ENCODE measurements at regions not wholly inside any gene's neighbourhood (a gene's known extent, or its start where the extent isn't known, plus 50 kb on each side); places are given as distances from the start of the nearest gene placed in this dataset.

DNA sequence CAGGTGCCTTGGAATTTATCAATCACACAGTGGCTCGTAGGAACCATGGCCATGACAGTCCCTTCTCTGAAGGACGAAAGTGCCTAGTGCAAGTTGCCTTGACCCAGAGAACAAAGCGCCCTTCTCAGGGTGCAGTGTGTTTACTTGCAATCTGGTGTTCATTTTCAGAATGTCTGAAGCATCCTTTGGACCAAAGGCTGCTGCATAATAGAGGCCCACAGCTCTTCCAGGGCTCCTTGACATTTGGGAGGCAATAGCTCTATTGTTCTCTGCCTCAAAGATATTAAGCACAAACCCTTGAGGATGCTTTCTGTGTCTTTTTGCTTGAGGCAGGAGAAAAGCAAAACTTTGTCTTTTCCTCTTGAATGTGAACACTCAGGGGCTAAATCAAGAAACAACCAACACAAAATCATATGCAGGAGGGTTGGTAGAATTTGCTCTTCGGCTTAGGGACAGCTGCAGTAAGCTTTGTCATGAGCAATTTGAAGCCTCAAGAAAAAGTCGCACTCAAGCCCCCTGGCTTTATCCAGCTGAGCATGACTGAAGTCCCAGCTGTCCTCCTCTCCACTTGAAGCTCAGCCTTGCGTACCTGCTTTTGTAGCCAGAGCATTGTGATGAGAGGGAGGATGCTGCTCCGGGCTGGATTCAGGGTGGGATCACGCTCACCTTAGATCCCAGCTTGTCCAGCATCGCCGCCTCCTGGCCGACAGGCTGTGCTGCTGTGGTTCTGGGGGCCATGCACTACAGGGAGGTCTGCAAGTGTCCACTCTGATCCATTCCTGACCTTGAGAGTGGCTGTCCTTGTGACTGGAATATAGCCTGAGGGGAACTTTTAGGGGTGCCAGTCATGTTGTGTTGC is 495.4 kb downstream of the CDH26 start:
- DNase-seq, result no peak

DNA sequence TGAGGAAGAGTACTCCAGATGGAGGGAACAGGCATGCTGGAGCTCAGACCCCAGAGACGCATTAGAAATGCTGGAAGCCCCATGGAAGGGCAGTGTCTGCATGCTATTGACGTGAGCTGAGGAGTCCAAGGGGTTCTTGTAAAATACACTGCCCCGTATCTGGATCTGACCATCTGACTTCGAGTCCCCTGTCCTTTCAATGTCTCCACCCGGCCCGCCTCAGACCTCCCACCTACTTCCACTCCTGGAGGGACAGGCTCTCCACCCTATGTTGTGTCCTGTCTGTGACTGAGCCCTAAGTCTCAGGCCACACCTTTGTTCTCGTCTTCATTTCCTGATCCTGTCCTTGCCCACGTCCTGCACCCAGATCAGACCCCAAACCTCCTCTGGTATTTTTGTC is 496.3 kb downstream of the CDH26 start:
- DNase-seq, result no peak

DNA sequence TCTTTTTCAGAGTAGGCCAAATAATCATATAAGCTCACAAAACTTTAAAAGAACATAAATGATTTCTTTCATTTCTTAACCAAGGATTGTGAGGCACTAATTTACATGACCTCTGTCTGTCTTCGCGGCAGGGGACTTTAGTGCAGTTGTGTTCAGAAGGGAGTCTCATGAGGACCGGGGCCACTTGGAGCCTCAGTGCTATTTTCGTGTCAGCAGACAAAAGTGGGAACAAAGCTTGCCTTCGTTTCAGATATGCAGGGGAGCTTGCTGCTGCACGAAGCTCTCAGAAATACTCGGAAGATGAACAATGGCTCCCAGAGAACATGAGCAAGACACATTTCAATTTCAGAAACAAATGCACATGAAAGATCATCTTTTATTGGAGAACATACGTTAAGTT is 497.0 kb downstream of the CDH26 start:
- DNase-seq, result no peak

DNA sequence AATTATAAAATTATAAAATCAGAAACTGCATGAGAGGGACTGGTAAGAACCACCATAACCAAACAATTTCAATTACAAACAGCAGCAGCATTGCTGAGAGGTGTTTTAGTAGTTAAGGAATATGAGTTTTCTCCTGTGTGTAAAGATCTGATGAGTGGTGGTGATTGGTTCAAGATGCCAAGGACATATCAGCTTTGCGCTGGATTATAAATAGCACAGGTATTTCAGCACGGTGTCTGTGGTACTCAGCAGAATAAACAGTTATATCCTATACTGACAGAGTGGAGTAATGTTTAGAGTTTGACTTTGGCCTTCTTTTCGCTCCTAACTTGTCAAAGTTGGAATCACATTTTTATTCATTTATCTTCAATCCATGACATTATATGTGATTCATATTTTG is 501.0 kb downstream of the CDH26 start:
- DNase-seq, result no peak

DNA sequence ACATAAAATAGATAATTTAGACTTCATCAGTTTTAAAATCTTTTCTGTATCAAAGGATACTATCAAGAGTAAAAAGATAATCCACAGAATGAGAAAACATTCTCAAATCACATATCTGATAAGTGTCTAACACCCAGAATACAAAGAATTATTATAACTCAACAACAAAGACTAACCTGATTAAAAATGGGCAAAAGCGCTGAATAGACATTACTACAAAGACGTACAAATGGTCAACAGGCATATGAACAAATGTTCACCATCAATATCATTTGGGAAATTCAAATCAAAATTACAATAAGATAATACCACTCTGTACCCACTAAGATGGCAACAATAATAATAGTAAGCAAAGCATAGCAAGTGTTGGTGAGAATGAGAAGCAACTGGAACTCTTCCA is 503.8 kb downstream of the CDH26 start:
- DNase-seq, result no peak

DNA sequence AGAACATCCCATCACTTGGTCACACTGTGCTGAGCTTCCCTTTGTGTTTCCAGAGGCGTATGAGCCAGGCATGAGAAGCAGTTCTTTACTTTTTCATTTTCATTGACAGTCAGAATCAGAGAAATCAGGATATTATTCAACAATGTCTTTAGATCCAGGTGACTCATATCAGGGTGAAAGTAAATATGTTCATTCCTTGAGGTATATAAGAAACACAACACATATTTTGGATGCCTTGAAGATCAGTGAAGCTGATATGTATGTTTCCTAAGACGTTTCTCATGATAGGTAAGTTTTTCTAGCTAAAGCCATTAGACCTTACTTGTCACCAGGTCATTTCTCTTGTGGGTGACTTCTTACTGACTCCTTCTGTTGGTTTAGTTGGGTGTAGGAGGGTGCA is 505.6 kb downstream of the CDH26 start:
- DNase-seq, result no peak

DNA sequence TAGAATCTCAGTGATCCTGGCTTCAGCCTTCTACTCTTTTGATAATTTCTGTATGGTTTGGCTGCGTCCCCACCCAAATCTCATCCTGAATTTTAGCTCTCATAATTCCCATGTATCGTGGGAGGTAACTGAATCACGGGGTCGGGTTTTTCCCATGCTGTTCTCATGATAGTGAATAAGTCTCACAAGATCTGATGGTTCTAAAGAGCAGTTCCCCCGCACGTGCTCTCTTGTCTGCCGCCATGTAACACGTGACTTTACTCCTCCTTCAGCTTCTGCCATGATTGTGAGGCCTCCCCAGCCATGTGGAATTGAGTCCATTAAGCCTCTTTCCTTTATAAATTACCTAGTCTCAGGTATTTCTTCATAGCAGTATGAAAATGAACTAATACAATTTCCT is 507.2 kb downstream of the CDH26 start:
- DNase-seq, result no peak

DNA sequence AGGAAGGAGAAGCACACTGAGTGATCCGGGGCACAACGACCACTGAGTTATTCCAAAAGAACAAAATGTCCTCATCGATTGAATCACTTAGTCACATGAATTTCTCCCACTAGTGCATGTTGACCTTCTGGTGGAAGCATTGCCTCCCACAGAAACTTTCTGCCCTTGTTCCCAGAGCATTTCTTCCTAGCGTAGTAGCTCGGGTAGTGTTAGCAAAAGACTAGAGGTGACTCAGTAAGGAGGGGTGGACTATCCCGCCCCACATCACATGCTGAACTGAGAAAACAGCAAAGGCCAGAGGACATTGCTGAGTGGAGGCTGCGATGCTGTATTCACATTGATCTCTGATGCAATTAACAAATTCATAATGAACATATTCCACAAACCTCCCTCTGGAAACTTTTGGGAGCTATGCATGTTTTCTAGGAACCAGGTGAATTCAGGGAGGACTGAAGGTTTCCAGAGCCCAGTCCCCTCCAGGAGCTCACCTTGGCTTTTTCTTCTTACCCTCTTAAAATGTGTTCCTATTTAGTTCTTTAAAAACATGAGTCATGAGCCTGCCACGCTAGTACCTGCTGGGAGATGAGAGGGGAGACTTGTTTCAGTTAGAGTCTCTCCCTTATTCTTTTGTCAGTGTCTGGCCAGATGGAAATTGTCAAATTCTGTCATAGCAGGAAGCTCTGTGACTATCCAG is 507.9 kb downstream of the CDH26 start:
- DNase-seq, result no peak

DNA sequence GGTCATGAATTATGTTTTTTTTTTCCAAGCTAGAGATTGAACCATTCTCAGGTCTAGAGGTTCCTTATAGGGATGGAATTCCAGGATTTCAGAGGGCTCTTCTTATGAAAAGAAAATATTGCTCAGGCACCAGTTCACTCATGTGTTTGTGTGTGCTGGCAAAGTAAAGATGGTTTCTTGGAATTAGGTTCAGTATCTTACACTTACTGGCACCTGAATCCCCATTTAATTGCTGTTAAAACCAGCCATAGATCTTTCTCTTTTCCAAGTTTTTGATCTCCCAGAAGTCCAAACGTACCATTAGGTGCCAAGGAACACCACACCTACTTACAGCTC is 508.4 kb downstream of the CDH26 start:
- DNase-seq, result no peak

DNA sequence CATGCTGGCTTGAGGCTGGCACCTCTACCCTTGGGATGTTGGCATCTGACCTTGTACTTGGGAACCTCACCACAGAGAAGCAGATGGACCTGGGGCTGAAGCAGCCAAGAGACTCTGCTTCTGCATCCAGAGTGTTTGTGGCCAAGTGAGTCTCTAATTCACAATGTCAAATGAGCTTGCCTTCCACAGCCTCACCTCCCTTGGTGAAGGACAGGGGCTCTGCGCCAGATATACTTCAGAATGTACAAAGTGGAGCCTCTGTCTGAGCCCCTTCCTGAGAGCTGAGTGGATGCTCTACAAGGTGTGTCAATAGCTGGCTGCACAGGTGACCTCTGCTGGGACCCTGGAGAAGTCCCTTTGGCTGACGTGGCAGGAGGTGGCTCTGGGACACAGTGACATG is 508.9 kb downstream of the CDH26 start:
- no peak for DNase-seq

DNA sequence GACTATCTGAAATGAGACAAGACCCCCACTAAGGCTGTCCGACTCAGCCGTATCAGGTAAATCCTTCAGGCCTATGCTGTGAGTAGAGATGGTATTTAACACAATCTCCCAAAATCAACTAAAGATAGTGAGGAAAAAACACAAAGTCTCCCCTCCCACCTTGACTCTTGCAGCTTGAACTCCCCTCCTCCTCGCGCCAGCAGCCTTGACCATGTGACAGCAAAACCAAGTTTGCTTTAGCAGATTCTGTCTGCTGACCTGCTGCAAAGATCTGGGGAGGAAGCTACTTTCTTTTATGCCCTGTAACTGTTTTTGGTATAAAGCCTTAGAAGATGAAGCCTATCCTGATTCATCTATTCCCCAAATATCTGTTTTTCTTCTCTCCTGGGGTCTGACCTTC is 509.5 kb downstream of the CDH26 start:
- no peak for DNase-seq

DNA sequence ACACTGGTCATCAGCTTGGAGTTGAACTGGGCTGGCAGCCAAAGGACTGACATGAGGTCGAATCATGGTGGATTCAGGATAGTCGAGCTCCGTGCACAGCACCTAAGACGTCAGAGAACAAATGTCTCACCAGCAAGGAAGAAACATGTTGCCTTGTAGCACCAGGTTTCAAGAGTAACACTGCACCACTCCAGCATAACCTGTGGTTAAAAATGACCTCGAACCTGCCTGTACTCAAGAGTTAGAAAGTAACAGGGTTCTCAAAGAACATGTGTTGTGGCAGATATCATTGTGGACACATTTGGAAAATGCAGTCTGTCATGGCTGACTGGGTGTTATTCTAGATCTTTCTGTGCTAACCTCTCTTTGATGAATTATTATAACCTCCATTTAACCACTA is 511.6 kb downstream of the CDH26 start:
- no peak for DNase-seq

DNA sequence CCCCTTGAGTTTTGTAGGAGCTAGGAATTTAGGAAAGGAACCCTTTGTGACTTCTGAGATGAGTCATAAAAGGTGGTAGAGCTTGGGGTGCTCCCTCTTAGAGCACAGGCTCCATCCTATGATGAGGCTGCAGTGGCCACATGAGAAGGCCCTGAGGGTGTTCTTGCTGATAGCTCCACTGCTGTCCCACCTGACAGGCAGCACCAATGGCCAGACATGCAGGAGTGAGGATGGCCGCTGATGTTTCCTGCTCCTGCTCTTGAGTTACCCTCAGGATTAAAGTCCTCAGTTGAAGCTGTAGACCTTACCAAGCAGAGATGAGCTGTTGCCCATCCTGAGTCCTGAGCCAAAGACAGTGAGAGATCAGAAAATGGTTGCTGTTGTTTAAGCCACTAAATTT is 512.1 kb downstream of the CDH26 start:
- no peak for DNase-seq

DNA sequence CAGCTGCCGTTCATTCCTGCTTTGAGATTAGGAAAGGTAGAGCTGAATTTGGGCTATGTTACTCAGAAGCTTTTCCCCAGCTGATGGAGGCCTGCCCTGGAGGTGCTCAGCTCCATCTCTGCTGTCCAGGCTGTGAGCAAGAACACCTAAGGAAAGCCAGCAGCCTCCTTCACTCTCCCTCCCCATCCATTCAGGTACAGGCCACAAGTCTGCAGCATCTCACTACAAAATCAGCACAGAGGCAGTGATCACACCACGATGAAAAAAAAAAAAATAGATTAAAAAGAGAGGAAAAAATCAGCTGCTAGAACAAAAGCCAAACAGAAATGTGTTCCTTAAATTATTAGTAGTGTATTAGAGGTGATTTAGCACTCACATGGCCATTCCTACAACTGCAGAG is 515.0 kb downstream of the CDH26 start:
- DNase-seq, result no peak

DNA sequence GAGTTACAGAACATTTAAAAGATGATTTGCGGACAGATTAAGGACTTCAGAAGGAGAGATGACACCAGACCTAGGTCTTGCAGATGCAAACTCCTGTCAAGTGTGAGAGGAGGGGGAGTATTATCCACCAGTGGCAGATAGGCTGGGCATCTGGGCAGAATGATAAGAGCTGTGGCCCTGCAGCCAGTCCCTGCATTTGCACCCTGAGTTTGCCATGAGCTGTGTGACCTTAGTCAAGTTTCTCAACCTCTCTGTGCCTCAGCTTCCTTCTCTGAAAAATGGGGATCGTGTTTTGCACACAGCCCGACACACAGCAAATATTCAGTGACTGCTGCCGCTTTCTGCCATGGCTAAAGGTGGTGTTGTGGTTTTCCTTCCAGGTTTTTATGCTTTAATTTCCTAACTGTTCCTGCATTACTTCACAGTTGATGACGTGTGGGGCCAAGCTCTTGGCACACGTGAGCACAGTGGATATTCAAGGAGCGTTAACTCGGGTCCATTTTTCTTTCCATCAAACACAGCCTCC is 516.2 kb downstream of the CDH26 start:
- no peak for DNase-seq

DNA sequence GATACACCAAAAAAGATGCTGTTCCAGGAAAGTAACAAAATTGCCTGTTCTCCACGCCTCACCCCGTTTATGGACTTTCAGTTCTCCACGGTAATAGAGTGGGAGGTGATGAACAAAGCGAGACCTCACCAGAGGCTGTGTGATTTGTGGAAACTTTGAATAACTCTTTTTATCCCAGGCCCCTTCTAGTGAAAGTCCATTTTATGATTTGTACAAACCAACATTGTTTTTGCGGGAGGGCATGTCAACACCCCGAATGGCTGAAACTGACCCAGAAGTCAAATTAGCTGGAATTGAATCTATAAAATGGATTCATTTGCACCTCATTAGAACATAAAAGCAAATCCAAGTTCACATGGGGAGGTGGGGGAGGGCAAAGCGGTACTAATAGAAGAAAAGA is 517.8 kb downstream of the CDH26 start:
- DNase-seq, result no peak

DNA sequence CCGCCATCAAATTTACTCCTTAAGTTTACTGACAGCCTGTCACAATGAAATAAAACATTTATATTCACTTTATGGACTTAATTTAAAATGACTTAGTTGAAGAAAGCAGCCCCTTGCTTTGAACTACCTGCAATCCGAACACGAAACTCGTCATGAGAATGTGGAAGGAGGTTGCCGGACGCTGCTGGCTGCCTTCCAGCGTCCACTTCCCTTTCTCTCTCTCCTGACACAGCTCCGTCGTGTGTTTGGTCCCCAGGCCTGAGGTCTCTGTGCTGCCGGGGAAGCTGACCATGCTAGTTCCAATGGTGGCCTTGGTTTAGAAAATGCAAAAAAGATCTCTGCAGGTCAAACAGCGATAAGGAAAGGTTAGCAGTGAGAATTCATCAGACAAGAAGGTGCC is 519.7 kb downstream of the CDH26 start:
- no peak for DNase-seq

DNA sequence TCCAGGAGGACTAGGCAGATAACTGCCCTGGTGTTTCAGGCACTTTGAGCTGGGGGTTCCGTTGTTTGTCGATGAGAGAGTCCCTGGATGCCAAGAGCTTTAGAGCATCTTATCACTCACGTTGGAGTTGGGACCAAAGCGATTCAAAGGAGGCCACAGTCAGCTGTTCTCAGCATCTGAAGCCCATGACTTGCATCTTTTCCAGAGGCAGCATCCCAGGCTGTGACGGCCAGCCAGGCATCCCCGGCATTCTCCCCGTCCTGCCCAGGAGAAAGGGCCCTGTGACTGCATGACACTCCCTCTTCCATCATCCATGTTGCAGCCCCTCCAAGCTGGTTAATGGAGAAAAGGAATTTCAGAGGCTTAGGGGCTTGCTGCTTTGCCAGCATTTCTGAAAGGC is 520.3 kb downstream of the CDH26 start:
- DNase-seq, result no peak

DNA sequence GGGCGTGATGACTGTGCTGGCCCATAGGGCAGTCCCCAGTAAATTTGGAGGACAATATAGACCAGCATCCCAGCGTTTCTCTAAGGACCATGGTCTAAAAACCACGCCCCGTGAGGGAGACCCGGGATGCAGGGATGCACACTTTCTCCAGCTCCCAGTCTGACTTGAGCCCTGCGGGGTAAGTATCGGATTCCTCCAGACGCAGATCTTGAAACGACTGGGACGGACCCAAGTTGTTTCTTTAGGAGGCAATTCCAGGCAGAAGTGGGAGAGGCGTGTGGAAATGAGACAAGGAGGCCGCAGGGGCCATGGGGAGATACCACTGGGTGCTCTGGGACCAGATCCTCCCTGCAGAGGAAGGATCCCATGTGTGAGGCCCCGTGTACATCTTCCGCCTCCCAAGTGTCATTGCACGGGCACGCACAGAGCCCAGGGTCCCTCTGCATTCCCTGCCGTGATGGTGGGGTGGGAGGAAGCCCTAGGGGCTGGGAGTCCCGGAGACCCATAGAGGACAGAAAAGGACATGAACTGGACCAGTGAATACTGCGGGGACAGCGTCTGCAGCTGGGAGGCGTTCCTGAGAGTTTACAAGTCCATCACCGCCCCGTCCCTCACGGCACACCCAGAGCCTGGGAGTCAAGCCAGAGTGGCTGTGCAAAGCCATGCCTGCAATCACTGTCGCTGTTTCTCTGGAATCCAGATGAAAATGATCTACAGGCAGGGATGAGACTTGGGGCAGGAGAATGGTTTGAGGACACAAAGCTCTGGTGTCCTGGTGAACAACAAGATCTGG is 522.9 kb downstream of the CDH26 start:
- no peak for DNase-seq

DNA sequence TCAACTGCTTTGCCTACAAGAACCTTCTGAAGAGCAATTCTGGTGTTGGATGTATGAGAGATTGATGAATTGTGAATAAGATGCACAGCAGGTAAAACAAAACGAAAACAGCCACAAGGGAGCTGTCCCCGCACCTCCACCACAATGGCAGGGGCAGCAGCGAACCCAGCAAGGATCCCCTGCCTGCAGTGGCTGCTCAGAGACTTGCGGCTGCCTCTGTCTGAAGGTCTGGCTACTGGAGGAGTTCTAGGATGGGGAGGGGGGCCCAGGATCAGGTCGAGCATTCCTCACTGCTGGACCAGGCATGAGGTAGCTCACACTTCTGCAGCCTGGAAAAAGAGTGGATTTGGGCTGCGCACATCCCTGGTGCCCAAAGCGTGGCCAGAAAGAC is 523.5 kb downstream of the CDH26 start:
- no peak for DNase-seq

DNA sequence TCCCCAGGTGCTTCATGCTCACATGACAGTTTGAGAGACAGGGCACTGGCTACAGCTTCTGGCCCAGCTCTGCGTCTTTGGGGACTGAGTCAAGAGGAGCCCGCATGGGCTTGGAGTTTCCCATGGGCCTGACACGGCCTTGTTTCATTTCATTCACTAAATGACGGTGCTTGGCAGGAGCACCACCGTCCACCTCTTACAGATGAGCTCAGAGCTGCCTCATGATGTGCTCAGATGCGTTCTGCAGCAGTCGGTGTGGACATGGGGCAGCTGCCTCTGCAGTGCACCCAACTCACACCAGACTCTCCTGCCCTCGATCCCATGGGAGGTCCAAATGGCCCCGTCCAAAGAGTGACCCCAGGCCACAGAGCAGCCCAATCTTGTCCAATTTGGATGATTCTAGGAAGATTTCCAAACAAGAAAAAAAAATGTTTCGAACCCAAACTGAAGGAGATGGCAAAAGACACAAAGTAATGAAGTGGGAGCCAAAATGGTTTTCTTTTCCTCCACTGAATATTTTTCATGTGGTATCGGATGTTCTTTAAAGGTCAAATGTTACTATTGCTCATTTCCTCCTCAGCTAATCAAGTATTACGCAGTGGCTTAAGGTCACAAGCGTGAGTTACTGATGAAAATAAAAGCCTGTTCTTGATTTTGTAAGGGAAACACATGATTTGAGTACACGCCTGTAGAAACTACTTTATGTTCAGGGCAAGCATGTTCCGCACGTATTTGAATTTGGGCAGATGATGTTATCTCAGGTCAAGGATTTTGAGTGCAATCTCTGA is 524.2 kb downstream of the CDH26 start:
- DNase-seq, result no peak

DNA sequence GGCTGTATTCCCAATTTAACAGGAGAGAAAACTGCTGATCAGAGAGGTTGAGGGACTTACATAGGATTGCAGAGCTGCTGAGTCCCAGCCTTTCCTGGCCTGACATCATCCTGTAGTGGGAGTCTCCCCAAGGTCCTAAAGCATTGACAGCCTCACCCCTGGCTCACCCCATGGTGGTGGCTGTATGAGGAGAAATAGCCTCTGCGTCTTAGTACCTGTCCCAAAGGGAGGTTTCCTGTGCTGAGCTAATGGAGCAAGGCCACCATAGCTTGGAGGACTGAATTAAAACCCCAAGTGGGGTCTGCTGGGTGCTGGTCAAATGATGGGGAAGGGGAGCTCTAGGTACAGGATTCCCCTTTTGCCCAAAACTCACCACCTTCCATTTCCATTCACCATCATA is 525.1 kb downstream of the CDH26 start:
- no peak for DNase-seq

DNA sequence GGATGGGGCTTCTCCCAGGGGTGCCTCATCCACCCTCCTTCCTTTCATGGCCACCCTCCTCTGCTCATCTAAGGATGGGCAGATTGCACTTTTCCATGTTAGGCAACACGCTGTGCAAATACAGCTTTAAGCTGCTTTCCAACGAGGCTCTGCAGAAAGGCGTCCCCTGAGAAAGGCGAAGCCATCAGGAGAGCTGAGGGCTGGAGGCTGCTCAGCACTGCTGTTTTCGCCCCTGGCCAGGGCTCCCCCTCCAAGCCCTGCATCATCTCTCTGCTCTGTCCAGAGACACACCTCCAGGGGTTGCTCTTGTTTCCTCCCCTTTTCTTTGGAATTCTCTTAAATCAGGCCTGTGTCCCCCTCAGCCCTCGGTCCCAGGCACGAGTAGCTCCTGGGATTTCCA is 526.1 kb downstream of the CDH26 start:
- no peak for DNase-seq
